Liver (tissue), 3 donors: ENCODE measurements at regions not wholly inside any gene's neighbourhood (a gene's known extent, or its start where the extent isn't known, plus 50 kb on each side); places are given as distances from the start of the nearest gene placed in this dataset.

Source experiments
- RAD21 ChIP-seq, 2 donors: IDR thresholded peaks; 2 replicates each; pipeline ENCODE4 v1.6.1; 2016; ENCODE audit warnings: antibody characterized with exemption in 2 of 2, mild to moderate bottlenecking in 2 of 2
- YY1 ChIP-seq: IDR thresholded peaks from 2 replicates; pipeline ENCODE4 v1.6.1; 2016; ENCODE audit warnings: antibody characterized with exemption, mild to moderate bottlenecking
- TF ChIP-seq, protein P1 (sequence below): fragments of 150-350 bp; IDR thresholded peaks from 2 replicates; pipeline ENCODE4 v1.5.1; 2017; ENCODE audit warnings: improper control_type of control experiment, low read depth, low read length; ENCODE audit not compliant: missing input control
- donor health status: healthy.
- donor health status: healthy.

DNA sequence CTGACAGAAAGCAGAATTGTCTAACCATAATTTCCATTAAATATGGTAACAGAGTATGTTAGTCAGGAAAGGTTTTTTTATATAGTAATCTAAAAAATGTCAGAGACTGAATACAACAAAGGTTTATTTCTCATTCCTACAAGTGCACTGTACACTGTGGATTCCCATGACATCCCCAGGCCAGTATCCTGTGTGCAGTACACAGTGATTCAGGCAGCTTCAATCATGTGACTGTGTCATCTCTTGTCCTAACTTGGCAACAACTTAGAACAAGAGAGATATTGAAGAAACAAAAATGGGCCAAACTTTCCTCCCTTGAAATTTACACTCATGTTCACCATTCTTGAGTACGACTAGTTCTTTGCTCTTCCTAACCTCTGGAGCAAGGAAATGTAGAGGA lies 189.8 kb upstream of the SEMA3A start:
- TF ChIP-seq, protein P1, sequence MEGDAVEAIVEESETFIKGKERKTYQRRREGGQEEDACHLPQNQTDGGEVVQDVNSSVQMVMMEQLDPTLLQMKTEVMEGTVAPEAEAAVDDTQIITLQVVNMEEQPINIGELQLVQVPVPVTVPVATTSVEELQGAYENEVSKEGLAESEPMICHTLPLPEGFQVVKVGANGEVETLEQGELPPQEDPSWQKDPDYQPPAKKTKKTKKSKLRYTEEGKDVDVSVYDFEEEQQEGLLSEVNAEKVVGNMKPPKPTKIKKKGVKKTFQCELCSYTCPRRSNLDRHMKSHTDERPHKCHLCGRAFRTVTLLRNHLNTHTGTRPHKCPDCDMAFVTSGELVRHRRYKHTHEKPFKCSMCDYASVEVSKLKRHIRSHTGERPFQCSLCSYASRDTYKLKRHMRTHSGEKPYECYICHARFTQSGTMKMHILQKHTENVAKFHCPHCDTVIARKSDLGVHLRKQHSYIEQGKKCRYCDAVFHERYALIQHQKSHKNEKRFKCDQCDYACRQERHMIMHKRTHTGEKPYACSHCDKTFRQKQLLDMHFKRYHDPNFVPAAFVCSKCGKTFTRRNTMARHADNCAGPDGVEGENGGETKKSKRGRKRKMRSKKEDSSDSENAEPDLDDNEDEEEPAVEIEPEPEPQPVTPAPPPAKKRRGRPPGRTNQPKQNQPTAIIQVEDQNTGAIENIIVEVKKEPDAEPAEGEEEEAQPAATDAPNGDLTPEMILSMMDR = no peak
- TF ChIP-seq RAD21 (IDR thresholded peaks at IDR 0.05) = no peak
- TF ChIP-seq YY1 = no peak
